AG09319 (cell line): ENCODE measurements at regions not wholly inside any gene's neighbourhood (a gene's known extent, or its start where the extent isn't known, plus 50 kb on each side); places are given as distances from the start of the nearest gene placed in this dataset.

ENCODE experiments used
- DNase-seq: peaks from one replicate; pipeline ENCODE4 v3.0.0-alpha.2; 2010; ENCODE audit warnings: low read depth; ENCODE audit errors: extremely low read depth
- TF ChIP-seq, protein P1 (sequence below): IDR thresholded peaks from 2 replicates; pipeline ENCODE4 v1.5.1; 2011; ENCODE audit warnings: low read depth, mild to moderate bottlenecking, inconsistent platforms, low read length, moderate library complexity

DNA sequence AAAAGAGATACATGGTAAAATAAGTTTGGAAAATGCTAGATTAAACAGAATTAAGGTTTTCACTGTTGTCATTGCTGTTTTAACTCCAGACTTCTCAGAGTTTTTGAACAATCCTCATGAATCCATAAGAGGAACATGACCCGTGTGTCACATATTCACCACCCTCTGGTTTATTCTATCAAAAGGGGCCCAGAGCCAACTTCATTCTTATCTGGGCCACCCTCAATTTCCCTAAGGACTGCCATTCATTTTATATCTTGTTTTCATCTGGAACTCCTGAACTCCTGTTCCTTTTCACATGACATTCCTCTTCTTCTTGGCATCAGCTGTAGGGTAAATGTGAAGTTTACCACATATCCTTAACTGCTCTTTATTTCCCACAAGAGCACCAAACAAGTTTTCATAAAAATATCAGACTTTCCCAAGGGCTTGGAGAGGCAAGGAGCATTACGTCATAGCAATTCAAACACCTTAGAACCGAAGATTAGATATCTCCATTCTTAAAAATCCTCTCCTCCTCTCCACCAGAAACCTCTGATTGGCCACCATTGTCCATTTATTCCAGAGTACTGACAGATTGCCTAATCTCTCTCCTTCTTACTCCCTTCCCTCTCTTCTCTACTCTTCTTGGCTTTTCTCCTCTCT, 225.2 kb downstream of the SEC23A start:
- TF ChIP-seq, protein P1, sequence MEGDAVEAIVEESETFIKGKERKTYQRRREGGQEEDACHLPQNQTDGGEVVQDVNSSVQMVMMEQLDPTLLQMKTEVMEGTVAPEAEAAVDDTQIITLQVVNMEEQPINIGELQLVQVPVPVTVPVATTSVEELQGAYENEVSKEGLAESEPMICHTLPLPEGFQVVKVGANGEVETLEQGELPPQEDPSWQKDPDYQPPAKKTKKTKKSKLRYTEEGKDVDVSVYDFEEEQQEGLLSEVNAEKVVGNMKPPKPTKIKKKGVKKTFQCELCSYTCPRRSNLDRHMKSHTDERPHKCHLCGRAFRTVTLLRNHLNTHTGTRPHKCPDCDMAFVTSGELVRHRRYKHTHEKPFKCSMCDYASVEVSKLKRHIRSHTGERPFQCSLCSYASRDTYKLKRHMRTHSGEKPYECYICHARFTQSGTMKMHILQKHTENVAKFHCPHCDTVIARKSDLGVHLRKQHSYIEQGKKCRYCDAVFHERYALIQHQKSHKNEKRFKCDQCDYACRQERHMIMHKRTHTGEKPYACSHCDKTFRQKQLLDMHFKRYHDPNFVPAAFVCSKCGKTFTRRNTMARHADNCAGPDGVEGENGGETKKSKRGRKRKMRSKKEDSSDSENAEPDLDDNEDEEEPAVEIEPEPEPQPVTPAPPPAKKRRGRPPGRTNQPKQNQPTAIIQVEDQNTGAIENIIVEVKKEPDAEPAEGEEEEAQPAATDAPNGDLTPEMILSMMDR, result no peak
- DNase-seq, result no peak

DNA sequence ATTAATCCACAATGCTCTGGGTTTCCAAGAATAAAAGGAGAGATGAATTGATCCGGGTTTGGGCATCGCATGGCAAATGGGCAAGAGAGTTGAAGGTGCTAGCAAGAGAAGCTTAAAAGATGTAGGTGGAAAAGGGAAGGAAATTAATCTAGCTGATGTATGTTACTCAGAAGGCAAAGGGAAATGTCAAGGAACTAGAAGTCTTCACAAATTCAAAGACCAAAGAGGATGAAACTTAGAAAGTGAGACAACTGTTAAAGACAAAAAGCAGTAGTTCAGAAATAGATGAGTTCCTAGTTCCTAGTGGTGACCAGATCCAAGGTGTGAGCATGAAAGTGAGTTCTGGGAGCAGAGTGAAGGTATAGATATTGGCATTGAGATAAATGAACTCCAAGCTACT, 228.3 kb downstream of the SEC23A start:
- TF ChIP-seq, protein P1, result no peak

DNA sequence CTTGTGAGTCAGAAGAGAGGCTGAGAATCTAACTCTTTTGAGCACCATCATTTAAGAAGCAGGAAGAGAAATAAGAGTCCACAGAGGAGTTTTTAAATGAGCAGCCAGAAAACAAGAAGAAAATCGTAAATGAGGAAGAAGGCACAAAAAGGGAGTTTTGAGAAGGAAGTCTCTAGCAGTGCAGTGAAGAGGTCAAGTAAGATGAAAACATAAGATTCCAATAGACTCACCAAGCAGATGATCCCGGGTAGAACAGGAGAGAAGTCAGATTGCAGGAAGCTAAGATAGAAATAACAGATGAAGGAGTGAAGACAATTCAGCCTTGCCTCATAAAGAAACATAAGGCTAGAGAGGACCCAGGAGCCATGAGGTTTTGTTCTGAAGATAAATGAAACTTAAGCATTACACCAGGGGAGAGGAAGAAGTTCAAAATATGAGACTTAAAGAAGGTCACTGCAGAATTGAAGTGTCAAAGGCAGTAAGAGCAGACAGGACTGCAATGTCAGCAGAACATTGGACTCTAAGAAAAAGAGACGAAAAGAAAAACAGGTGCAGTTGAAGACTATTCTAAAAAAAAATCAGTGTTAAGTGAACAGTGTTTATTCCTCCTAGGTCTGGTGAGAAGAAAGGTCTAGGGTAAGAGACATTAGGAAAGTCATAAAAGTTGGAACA, 229.0 kb downstream of the SEC23A start:
- no peak for DNase-seq
- TF ChIP-seq, protein P1, result no peak

More for the DNA sequence above, 228.3 kb downstream of the SEC23A start:
- no peak for DNase-seq

DNA sequence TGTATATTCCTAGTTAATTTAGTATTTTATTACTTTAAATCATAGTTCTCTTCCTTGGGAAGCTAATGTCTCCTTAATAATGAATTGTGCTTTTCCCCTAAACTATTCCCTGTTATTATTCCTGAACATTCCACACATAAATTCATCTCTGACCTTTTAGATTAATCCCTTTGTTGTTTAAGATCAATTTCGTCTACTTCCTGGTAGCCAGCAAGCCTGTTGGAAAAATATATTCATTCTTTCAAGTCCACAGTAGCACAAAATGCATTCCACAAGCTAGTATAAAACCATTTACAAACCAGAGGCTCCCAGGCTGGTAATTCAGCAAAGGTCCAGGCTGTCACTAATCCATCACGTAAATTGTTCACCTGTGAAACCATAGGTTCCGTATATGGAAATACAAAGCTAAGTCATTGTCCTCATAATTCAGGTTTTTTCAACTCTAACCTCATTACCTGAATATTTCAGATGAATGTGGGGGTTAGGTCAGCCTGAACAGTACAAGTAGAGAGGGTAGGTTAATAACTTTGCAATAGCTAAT, 232.7 kb downstream of the SEC23A start:
- no peak for DNase-seq
- TF ChIP-seq, protein P1, result no peak

DNA sequence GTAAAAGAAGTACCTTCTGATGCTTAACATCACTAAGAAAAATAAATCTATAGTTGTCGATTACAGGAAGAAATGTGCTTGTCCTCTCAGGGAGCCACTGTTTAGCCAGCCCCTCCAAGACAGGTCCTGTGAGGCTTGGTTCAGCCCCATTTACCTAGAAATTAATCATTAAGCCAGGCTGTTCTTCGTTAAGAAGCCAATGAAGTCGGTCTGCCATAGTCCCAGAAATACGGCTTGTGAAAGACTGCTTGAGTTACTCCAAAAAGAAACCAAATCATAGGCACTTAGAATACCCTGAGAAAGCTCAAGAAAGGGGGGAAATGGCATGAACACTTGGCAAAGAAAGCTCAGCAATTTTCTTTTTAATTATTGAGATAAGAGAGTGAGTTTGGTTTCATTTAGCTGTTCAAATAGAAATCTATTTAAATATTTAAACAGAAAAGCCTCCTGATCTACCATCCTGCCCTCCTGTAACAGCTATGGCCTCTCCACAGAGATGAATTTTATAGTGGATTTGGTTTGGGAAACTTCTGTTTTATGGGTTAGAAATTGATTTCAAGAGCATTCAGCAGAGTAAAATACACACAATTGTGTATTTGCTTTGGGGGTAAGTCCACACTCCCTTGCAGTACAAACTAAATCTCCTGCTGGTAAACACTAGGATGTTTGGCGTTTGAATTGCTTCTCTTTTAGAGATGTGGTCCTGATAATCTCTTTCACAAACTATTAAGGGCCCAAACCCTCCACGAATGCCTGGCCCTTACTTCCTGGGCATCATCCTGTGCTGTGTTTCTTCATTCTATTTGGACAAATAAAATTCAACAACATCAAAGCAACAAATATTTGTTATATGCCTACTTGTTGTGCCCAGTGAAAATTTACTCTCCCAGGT, 234.4 kb downstream of the SEC23A start:
- DNase-seq, result no peak
- TF ChIP-seq, protein P1, result no peak

DNA sequence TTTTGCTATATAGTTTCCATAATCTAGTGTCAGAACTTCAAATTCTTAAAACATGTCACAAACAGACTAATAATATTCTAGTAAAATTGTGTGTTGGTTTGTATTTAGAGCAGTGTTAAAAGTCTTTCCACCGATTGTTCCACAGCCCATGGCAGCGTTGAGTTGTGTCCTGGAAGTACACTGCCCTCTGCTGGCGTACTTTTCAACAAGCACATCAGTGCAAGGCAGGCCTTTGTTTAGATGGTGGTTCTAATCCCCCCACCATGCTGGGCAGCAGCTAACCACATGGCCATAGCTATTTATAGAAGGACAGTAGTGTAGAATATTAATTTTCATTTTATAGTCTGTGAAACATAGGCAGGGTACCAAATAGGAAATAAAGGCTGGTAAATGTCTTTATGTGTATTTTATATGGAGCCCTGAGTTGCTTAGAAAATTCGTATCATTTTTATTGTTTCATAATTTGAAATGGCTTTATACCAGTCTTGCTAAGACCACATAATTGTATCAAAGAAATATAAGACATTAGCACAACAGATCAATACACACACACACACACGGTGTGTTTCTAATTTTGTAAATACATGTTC, 235.4 kb downstream of the SEC23A start:
- TF ChIP-seq, protein P1, result peak; percentile 83
- peak; percentile 48 for DNase-seq
